ENCODE measurements at regions not wholly inside any gene's neighbourhood (a gene's known extent, or its start where the extent isn't known, plus 50 kb on each side); places are given as distances from the start of the nearest gene placed in this dataset.
A peak's percentile ranks its signal among the peaks of the same experiment; 100 is the strongest.

DNA sequence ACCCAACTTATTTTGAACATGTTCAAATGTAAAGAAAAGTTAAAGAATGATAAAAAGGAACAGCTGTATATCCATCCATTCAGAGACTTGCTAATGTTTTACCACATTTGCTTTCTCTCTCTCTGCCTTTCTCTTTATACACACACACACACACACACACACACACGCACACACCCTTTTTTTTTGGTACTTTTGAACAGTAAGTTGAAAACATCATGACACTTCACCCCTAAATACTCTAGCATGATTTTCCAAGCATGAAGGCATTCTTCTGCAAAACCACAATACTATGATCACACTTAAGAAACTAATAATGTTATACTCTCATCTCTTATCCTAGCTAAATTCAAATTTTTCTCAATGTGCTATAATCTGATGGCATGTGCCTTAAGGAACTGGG is 192.3 kb downstream of the UTRN start:
- H3K4me3 ChIP-seq (ENCODE audit: low read length), result no peak overlapping the region
- H3K4me1 ChIP-seq (ENCODE audit: insufficient read depth, low read length), result no peaks in the 10 kb centered on the region
- no peaks in the 10 kb centered on the region for H3K9me3 ChIP-seq (ENCODE audit: control insufficient read depth in 1 of 2, insufficient read depth in 1 of 2, low read length in 2 of 2)
- ChIA-PET POLR2A (no interaction called here), CTCF (interaction anchor here (1.3 kb wide), 1 partner anchor 9 kb away, joined by 3 read pairs; no protein-coding TSS in a partner anchor)
- TF ChIP-seq, protein P1, sequence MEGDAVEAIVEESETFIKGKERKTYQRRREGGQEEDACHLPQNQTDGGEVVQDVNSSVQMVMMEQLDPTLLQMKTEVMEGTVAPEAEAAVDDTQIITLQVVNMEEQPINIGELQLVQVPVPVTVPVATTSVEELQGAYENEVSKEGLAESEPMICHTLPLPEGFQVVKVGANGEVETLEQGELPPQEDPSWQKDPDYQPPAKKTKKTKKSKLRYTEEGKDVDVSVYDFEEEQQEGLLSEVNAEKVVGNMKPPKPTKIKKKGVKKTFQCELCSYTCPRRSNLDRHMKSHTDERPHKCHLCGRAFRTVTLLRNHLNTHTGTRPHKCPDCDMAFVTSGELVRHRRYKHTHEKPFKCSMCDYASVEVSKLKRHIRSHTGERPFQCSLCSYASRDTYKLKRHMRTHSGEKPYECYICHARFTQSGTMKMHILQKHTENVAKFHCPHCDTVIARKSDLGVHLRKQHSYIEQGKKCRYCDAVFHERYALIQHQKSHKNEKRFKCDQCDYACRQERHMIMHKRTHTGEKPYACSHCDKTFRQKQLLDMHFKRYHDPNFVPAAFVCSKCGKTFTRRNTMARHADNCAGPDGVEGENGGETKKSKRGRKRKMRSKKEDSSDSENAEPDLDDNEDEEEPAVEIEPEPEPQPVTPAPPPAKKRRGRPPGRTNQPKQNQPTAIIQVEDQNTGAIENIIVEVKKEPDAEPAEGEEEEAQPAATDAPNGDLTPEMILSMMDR (IDR thresholded peaks at IDR 0.05), result no peak
- Mint-ChIP-seq H3K4me1 (ENCODE audit: low read depth) (no peaks in the 10 kb centered on the region), H3K27me3 (no peaks in the 10 kb centered on the region), H3K27ac (peak overlapping the region; percentile 61), H3K36me3 (ENCODE audit: low read depth) (peaks cover 92% of the 10 kb centered on the region), H3K4me3 (no peak overlapping the region), H3K9me3 (no peaks in the 10 kb centered on the region)
- H3K36me3 ChIP-seq (ENCODE audit: insufficient read depth, low read length), result peaks cover 59% of the 10 kb centered on the region
- no peaks in the 10 kb centered on the region for H3K27me3 ChIP-seq (ENCODE audit: control insufficient read depth in 1 of 2, insufficient read depth in 2 of 2, low read length in 2 of 2)
- ATAC-seq (ENCODE audit: poor library complexity), result no peak
- no peak overlapping the region for H3K27ac ChIP-seq (ENCODE audit: low read depth in 1 of 2, low read length in 2 of 2)
- DNase-seq, result no peak
- intact Hi-C loops (cut with DNase I, micrococcal nuclease), result loop anchor here in 1 of 2 experiments (5.0 kb wide), 1 partner anchor 255 kb away; no protein-coding TSS in a partner anchor

DNA sequence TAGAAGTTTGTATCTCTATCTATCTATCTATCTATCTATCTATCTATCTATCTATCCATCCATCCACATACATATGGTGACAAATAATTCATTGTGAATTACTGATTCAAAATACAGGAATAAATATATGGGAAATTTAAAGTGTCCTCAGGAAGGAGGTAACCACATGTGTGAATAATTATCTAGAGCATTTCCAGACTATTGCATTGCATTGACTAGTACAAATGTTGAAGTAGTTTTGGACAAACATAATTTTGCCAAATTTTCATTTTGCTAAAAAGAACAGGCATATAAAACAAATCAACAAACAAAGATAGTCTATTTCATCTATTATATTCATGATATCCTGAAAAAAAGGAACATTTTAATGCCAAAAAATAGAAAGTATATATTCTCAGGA is 192.7 kb downstream of the UTRN start:
- peaks cover 59% of the 10 kb centered on the region for H3K36me3 ChIP-seq (ENCODE audit: insufficient read depth, low read length)
- no peaks in the 10 kb centered on the region for H3K9me3 ChIP-seq (ENCODE audit: control insufficient read depth in 1 of 2, insufficient read depth in 1 of 2, low read length in 2 of 2)
- H3K27ac Mint-ChIP-seq, result peak overlapping the region; percentile 61
- intact Hi-C loops (cut with DNase I, micrococcal nuclease), result loop anchor here in 1 of 2 experiments (5.0 kb wide), 1 partner anchor 256 kb away; no protein-coding TSS in a partner anchor
- H3K4me3 Mint-ChIP-seq, result no peak overlapping the region
- CTCF ChIA-PET, result interaction anchor here (1.3 kb wide), 2 partner anchors 9 to 259 kb away, joined by 3 read pairs; no protein-coding TSS in a partner anchor
- H3K36me3 Mint-ChIP-seq (ENCODE audit: low read depth), result peaks cover 93% of the 10 kb centered on the region
- no peaks in the 10 kb centered on the region for H3K4me1 ChIP-seq (ENCODE audit: insufficient read depth, low read length)
- H3K27me3 ChIP-seq (ENCODE audit: control insufficient read depth in 1 of 2, insufficient read depth in 2 of 2, low read length in 2 of 2), result no peaks in the 10 kb centered on the region
- no peaks in the 10 kb centered on the region for H3K4me1 Mint-ChIP-seq (ENCODE audit: low read depth)
- ATAC-seq (ENCODE audit: poor library complexity), result no peak
- peak overlapping the region in 1 of 2 donors; percentile 1 for H3K27ac ChIP-seq (ENCODE audit: low read depth in 1 of 2, low read length in 2 of 2)
- no peaks in the 10 kb centered on the region for H3K9me3 Mint-ChIP-seq
- no peaks in the 10 kb centered on the region for H3K27me3 Mint-ChIP-seq
- no peak overlapping the region for H3K4me3 ChIP-seq (ENCODE audit: low read length)
- DNase-seq, result no peak
- TF ChIP-seq, protein P1 (IDR thresholded peaks at IDR 0.05), result no peak
- POLR2A ChIA-PET, result interaction anchor here (1.3 kb wide), 1 partner anchor 10 kb away, joined by 4 read pairs; no protein-coding TSS in a partner anchor

DNA sequence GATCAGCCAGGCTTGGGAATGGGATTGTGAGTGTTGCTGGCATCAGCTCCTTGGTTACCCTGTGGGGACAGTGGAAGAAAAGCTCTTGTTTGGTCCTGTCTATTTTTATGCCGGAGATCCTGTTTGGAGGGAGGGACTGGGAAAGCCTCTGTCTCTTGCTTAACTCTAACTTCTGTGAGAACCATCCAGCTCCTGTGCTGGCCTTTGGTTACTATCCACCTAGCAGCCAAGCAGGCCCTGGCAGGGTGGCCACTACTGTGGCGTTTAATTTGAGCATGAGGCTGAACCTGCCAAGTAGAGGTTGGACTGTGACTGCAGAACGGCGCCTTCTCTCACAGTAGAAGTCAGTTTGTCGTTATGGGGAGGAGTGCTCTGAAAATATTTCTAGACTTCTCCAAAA is 193.3 kb downstream of the UTRN start:
- intact Hi-C loops (cut with DNase I, micrococcal nuclease), result loop anchor here in 1 of 2 experiments (5.0 kb wide), 1 partner anchor 256 kb away; no protein-coding TSS in a partner anchor
- H3K9me3 ChIP-seq (ENCODE audit: control insufficient read depth in 1 of 2, insufficient read depth in 1 of 2, low read length in 2 of 2), result no peaks in the 10 kb centered on the region
- ChIA-PET POLR2A (interaction anchor here (1.3 kb wide), 1 partner anchor 10 kb away, joined by 4 read pairs; no protein-coding TSS in a partner anchor), CTCF (interaction anchor here (1.3 kb wide), 1 partner anchor 259 kb away, joined by 3 read pairs; no protein-coding TSS in a partner anchor)
- no peak overlapping the region for H3K4me3 ChIP-seq (ENCODE audit: low read length)
- ATAC-seq (ENCODE audit: poor library complexity) (no peak), DNase-seq (no peak)
- peaks cover 60% of the 10 kb centered on the region for H3K36me3 ChIP-seq (ENCODE audit: insufficient read depth, low read length)
- TF ChIP-seq, protein P1 (IDR thresholded peaks at IDR 0.05), result no peak
- H3K4me3 Mint-ChIP-seq, result no peak overlapping the region
- no peaks in the 10 kb centered on the region for H3K27me3 Mint-ChIP-seq
- H3K4me1 Mint-ChIP-seq (ENCODE audit: low read depth), result no peaks in the 10 kb centered on the region
- H3K36me3 Mint-ChIP-seq (ENCODE audit: low read depth), result peaks cover 92% of the 10 kb centered on the region
- peak overlapping the region; percentile 61 for H3K27ac Mint-ChIP-seq
- H3K9me3 Mint-ChIP-seq, result no peaks in the 10 kb centered on the region
- no peaks in the 10 kb centered on the region for H3K4me1 ChIP-seq (ENCODE audit: insufficient read depth, low read length)
- H3K27ac ChIP-seq (ENCODE audit: low read depth in 1 of 2, low read length in 2 of 2), result no peak overlapping the region
- H3K27me3 ChIP-seq (ENCODE audit: control insufficient read depth in 1 of 2, insufficient read depth in 2 of 2, low read length in 2 of 2), result no peaks in the 10 kb centered on the region

Data from CD4-positive, alpha-beta T cell (primary cell).